ENCODE measurements at regions not wholly inside any gene's neighbourhood (a gene's known extent, or its start where the extent isn't known, plus 50 kb on each side); places are given as distances from the start of the nearest gene placed in this dataset.

DNA sequence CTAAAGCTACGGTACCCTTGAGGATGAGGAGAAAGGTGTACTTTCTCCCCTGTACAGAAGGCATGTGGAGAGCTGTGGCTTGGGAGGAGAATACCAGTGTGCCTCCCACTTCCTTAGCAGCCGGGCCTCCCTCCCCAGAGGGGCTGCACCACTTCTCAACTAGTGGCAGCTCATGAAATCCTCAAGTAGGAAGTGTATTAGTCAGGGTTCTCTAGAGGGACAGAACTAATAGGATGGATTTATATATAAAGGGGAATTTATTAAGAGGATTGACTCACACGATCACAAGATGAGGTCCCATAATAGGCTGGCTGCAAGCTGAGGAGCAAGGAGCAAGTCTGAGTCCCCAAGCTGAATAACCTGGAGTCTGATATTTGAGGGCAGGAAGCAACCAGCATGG lies 53.1 kb upstream of the PPP2R5A start:
- TF ChIP-seq, protein P1, sequence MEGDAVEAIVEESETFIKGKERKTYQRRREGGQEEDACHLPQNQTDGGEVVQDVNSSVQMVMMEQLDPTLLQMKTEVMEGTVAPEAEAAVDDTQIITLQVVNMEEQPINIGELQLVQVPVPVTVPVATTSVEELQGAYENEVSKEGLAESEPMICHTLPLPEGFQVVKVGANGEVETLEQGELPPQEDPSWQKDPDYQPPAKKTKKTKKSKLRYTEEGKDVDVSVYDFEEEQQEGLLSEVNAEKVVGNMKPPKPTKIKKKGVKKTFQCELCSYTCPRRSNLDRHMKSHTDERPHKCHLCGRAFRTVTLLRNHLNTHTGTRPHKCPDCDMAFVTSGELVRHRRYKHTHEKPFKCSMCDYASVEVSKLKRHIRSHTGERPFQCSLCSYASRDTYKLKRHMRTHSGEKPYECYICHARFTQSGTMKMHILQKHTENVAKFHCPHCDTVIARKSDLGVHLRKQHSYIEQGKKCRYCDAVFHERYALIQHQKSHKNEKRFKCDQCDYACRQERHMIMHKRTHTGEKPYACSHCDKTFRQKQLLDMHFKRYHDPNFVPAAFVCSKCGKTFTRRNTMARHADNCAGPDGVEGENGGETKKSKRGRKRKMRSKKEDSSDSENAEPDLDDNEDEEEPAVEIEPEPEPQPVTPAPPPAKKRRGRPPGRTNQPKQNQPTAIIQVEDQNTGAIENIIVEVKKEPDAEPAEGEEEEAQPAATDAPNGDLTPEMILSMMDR (conservative IDR thresholded peaks at IDR 0.05): no peak
- TF ChIP-seq ZFX (IDR thresholded peaks at IDR 0.05): no peak

All from C4-2B (cell line).